Adrenal gland (tissue), 5 donors: ENCODE measurements at regions not wholly inside any gene's neighbourhood (a gene's known extent, or its start where the extent isn't known, plus 50 kb on each side); places are given as distances from the start of the nearest gene placed in this dataset.

ENCODE experiments used
- POLR2A ChIP-seq, 2 donors: fragments of 450-650 bp; IDR thresholded peaks; one replicate each; pipeline ENCODE4 v1.6.1; 2017; ENCODE audit warnings: antibody characterized with exemption in 2 of 2, mild to moderate bottlenecking in 2 of 2, moderate library complexity in 1 of 2
- TF ChIP-seq, protein P1 (sequence below), 6 experiments: fragments of 450-650 bp in 4 of 6; fragments of 200-600 bp in 2 of 6; sonication (generic) in 1 of 6; IDR thresholded peaks; 1 replicate in 5 of 6; 2 replicates in 1 of 6; pipeline versions ENCODE4 v1.5.1 to v1.8.0; 2016 to 2021; ENCODE audit warnings: antibody characterized with exemption in 6 of 6, mild to moderate bottlenecking in 2 of 6, moderate library complexity in 1 of 6
- donor health status: DM: no; HTN: no; CAD: no.

DNA sequence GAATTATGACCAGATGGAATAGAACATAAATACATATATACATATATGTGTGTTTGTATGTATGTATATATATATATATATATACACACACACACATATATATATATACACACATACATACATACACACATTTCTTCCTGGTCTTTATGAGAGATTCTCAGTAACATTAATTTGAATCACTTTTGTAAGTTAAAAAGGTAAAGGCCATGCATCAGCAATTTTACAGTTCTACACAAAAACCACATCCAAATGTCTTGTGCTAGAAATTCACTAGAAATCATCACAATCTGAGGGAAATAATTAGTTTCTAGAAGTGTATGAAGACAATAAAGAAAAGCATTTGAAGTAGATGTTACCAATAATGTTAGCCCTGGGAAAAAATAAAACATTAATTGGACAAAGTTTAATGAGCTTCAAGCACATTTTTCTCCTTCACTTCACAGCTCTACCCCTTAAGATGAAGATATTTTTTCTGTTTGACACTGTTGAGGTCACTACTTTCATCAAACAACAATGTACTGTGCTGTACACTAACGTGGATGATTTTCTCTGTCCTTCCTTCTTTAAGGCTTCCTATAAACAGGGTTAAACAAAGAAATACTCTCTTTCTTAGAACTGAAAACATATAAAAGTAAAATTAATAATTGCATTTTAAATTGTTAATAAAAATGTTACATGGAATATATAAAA, 189.2 kb upstream of the NR4A3 start:
- TF ChIP-seq POLR2A (IDR thresholded peaks at IDR 0.05) = no peak
- TF ChIP-seq, protein P1, sequence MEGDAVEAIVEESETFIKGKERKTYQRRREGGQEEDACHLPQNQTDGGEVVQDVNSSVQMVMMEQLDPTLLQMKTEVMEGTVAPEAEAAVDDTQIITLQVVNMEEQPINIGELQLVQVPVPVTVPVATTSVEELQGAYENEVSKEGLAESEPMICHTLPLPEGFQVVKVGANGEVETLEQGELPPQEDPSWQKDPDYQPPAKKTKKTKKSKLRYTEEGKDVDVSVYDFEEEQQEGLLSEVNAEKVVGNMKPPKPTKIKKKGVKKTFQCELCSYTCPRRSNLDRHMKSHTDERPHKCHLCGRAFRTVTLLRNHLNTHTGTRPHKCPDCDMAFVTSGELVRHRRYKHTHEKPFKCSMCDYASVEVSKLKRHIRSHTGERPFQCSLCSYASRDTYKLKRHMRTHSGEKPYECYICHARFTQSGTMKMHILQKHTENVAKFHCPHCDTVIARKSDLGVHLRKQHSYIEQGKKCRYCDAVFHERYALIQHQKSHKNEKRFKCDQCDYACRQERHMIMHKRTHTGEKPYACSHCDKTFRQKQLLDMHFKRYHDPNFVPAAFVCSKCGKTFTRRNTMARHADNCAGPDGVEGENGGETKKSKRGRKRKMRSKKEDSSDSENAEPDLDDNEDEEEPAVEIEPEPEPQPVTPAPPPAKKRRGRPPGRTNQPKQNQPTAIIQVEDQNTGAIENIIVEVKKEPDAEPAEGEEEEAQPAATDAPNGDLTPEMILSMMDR (IDR thresholded peaks at IDR 0.05) = no peak
